ENCODE measurements at regions not wholly inside any gene's neighbourhood (a gene's known extent, or its start where the extent isn't known, plus 50 kb on each side); places are given as distances from the start of the nearest gene placed in this dataset.

- TF ChIP-seq CTCF (IDR thresholded peaks at IDR 0.05; ENCODE audit: insufficient read depth, low read depth, low read length), result no peak
- TF ChIP-seq EZH2 (IDR thresholded peaks at IDR 0.05; ENCODE audit: insufficient read depth, low read length), result no peak
Observed at GRCh38 chr4:181775298-181775697, 467.9 kb upstream of the TENM3 start.
